ENCODE measurements at regions not wholly inside any gene's neighbourhood (a gene's known extent, or its start where the extent isn't known, plus 50 kb on each side); places are given as distances from the start of the nearest gene placed in this dataset.

GRCh38 chr2:234710066-234710465 lies 213.2 kb upstream of the ARL4C start:
- ChIA-PET POLR2A (no interaction called here), CTCF (no interaction called here)

GRCh38 chr2:234708717-234709116 lies 211.8 kb upstream of the ARL4C start:
- DNase-seq (ENCODE audit: low read depth, low spot score): no peak
- POLR2A ChIA-PET: no interaction called here
- CTCF ChIA-PET: interaction anchor here (1.1 to 2.1 kb wide), 3 partner anchors 9 to 18 kb away, joined by 3 to 7 read pairs (median 4); no protein-coding TSS in a partner anchor
- no peak overlapping the region for H3K4me3 ChIP-seq (ENCODE audit: low read depth, low read length)
- TF ChIP-seq CTCF (IDR thresholded peaks at IDR 0.05; ENCODE audit: insufficient read depth, low read length, missing control alignments): no peak

More at GRCh38 chr2:234710066-234710465, 213.2 kb upstream of the ARL4C start:
- no peak for TF ChIP-seq CTCF (IDR thresholded peaks at IDR 0.05; ENCODE audit: insufficient read depth, low read length, missing control alignments)
- H3K4me3 ChIP-seq (ENCODE audit: low read depth, low read length): no peak overlapping the region
- DNase-seq (ENCODE audit: low read depth, low spot score): no peak

DNA sequence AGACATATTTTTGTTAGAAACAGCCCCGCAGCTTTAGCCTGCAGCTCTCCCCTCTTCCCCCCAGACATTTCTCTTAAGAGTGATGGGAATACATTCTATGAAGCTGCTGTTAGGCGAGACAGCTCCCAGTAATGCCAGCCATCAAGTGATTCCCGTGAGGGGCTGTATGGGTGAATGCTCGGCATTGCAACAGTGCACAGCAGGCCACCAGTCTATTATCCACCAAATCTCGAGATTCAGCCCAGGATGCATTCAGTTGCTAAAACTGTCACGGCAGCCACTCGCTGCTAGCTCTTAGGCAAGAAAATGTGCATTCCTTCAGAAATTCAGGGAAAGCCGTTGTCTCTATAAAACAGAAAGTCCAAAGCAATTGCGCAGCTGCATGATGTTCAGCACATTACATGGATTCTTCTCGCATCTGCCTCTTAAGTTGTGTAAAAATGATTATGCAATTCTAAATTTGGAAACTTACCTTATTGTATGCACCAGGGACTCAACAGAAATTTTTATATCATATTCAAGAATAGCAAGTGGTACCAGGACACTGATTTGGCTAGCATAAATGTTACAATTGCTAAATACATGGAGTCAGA lies 211.3 kb upstream of the ARL4C start:
- DNase-seq (ENCODE audit: low read depth, low spot score): no peak
- no peak overlapping the region for H3K4me3 ChIP-seq (ENCODE audit: low read depth, low read length)
- no peak for TF ChIP-seq CTCF (IDR thresholded peaks at IDR 0.05; ENCODE audit: insufficient read depth, low read length, missing control alignments)
- POLR2A ChIA-PET: no interaction called here
- CTCF ChIA-PET: interaction anchor here (1.6 to 2.1 kb wide), 2 partner anchors 10 to 18 kb away, joined by 4 to 7 read pairs; no protein-coding TSS in a partner anchor

- POLR2A ChIA-PET: no interaction called here
- H3K4me3 ChIP-seq (ENCODE audit: low read depth, low read length): no peak overlapping the region
- TF ChIP-seq CTCF (IDR thresholded peaks at IDR 0.05; ENCODE audit: insufficient read depth, low read length, missing control alignments): no peak
- no peak for DNase-seq (ENCODE audit: low read depth, low spot score)
- CTCF ChIA-PET: no interaction called here
Observed at GRCh38 chr2:234706086-234706485, 209.2 kb upstream of the ARL4C start.

GRCh38 chr2:234705108-234705507 lies 208.2 kb upstream of the ARL4C start:
- TF ChIP-seq CTCF (IDR thresholded peaks at IDR 0.05; ENCODE audit: insufficient read depth, low read length, missing control alignments): no peak
- no peak overlapping the region for H3K4me3 ChIP-seq (ENCODE audit: low read depth, low read length)
- POLR2A ChIA-PET: no interaction called here
- no peak for DNase-seq (ENCODE audit: low read depth, low spot score)
- CTCF ChIA-PET: interaction anchor here (1.0 kb wide), 1 partner anchor 402 kb away, joined by 3 read pairs; no protein-coding TSS in a partner anchor

DNA sequence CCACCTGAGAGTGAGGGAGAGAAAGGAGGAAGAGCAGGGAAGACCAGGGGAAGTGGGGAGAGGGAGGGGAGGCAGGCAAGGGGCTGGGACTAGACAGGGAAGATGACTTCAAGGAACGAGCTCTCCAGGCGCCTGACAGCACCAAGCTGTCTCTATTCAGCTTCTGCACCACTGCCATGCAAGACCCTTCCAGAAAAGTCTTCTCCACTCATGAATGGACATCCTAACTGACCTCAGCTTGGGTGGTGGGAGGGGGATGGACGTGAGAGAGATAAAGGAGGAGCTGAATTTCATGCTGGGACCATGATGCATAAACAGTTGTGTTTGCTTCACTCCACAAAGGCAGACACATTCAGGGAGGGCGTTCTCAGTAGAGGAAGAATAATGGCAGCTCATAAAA lies 206.4 kb upstream of the ARL4C start:
- ChIA-PET POLR2A (no interaction called here), CTCF (interaction anchor here (1.2 kb wide), 1 partner anchor 12 kb away, joined by 3 read pairs; no protein-coding TSS in a partner anchor)

More for the DNA sequence above, 206.4 kb upstream of the ARL4C start:
- TF ChIP-seq CTCF (IDR thresholded peaks at IDR 0.05; ENCODE audit: insufficient read depth, low read length, missing control alignments): no peak
- H3K4me3 ChIP-seq (ENCODE audit: low read depth, low read length): no peak overlapping the region
- no peak for DNase-seq (ENCODE audit: low read depth, low spot score)
